ENCODE measurements at regions not wholly inside any gene's neighbourhood (a gene's known extent, or its start where the extent isn't known, plus 50 kb on each side); places are given as distances from the start of the nearest gene placed in this dataset.
"Not testable (repeated sequence)": the region's sequence is repeated elsewhere in the genome, so short reads cannot be mapped to it uniquely, and the experiment has no call there.

GRCh38 chr2:21812766-21813165, 689.0 kb downstream of the TDRD15 start:
- DNase-seq = no peak

GRCh38 chr2:21814588-21815149, 690.9 kb downstream of the TDRD15 start:
- DNase-seq = no peak

- no peak for DNase-seq
Measured at GRCh38 chr2:21818212-21818795, 694.5 kb downstream of the TDRD15 start.

GRCh38 chr2:21819454-21819853, 695.7 kb downstream of the TDRD15 start:
- DNase-seq = no peak

GRCh38 chr2:21820271-21820670, 696.5 kb downstream of the TDRD15 start:
- no peak for DNase-seq

GRCh38 chr2:21821672-21822227, 698.0 kb downstream of the TDRD15 start:
- no peak for DNase-seq

GRCh38 chr2:21822505-21822904, 698.7 kb downstream of the TDRD15 start:
- DNase-seq = no peak

GRCh38 chr2:21833767-21834166, 710.0 kb downstream of the TDRD15 start:
- no peak for DNase-seq

- DNase-seq = no peak
Measured at GRCh38 chr2:21836261-21836660, 712.5 kb downstream of the TDRD15 start.

GRCh38 chr2:21836719-21837118, 713.0 kb downstream of the TDRD15 start:
- DNase-seq = no peak

- DNase-seq = no peak
Measured at GRCh38 chr2:21837168-21837960, 713.6 kb downstream of the TDRD15 start.

- no peak for DNase-seq
Measured at GRCh38 chr2:21841341-21841740, 717.6 kb downstream of the TDRD15 start.

- DNase-seq = not testable (repeated sequence)
Measured at GRCh38 chr2:21850367-21850766, 726.6 kb downstream of the TDRD15 start.

GRCh38 chr2:21854938-21855337, 731.2 kb downstream of the TDRD15 start:
- DNase-seq = no peak

- no peak for DNase-seq
Measured at GRCh38 chr2:21856708-21857107, 732.9 kb downstream of the TDRD15 start.

- no peak for DNase-seq
Measured at GRCh38 chr2:21860907-21861306, 737.1 kb downstream of the TDRD15 start.

GRCh38 chr2:21866316-21866715, 742.5 kb downstream of the TDRD15 start:
- no peak for DNase-seq

GRCh38 chr2:21887881-21888280, 764.1 kb downstream of the TDRD15 start:
- no peak for DNase-seq

- DNase-seq = no peak
Measured at GRCh38 chr2:21890041-21890440, 766.3 kb downstream of the TDRD15 start.

GRCh38 chr2:21890716-21891115, 766.9 kb downstream of the TDRD15 start:
- no peak for DNase-seq

- no peak for DNase-seq
Measured at GRCh38 chr2:21891191-21891590, 767.4 kb downstream of the TDRD15 start.

- no peak for DNase-seq
Measured at GRCh38 chr2:21892140-21892539, 768.4 kb downstream of the TDRD15 start.

GRCh38 chr2:21895200-21895599, 771.4 kb downstream of the TDRD15 start:
- no peak for DNase-seq
